Stimulated activated CD8-positive, alpha-beta memory T cell treated with anti-CD3 and anti-CD28 coated beads, Interleukin-15, amount 100 ng/mL, for 1 hour (primary cell): ENCODE measurements at regions not wholly inside any gene's neighbourhood (a gene's known extent, or its start where the extent isn't known, plus 50 kb on each side); places are given as distances from the start of the nearest gene placed in this dataset.

Experiments
- DNase-seq: peaks from one replicate; pipeline ENCODE4 v3.0.0-alpha.2; 2020; ENCODE audit warnings: low read depth

DNA sequence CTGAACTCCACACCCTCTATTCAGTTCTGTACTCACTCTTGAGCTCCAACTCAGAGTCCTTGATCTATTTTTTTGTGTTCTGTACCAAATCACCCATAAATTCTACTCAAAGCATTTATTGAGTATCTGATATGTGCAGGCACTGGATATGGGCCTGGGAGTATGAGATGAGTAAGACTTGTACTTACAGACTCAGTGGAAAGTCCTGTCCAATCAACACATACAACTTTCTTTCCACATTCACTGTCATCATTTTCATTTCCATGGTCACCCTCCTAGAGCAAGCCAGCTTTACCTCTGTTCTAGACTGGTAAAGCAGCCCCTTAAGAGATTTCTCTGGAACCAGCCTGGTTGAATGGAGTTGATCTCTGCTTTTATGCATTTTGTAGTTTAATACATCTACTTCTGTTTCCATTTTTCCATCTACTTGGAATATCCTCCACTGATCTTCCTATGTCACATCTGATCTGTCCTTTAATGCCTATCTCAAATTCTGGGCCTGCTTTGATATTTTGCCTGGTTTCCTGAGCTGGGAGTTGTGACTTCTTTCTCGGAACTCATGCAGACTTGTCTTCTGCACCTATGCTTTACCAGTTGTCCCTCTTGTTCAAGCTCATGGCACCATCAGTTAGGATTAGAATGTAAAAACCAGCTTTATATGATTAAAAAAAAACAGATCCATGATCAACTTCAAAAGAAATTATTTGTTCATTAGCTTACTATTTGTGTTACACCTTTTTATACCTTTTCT is 96.9 kb upstream of the GLS start:
- no peak for DNase-seq

DNA sequence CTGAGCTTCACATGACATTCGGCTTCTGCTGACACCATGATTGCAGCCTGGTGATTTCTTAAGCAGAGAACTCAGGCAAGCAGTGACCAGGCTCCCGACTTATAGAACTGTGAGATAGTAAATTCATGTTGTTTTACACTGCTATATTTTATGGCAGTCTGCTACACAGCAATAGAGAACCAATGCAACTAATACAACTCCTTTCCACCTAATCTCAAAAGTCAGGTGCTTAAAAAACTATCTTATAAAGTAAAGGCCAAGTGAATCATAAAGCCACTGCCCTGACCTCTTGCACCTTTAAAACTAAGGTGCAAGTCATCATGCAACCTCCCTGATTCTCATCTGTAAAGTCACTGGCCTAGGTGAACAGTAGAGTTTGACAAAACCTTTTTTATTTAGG is 95.3 kb upstream of the GLS start:
- no peak for DNase-seq

- no peak for DNase-seq
Measured at GRCh38 chr2:190786404-190787166, 94.0 kb upstream of the GLS start.

DNA sequence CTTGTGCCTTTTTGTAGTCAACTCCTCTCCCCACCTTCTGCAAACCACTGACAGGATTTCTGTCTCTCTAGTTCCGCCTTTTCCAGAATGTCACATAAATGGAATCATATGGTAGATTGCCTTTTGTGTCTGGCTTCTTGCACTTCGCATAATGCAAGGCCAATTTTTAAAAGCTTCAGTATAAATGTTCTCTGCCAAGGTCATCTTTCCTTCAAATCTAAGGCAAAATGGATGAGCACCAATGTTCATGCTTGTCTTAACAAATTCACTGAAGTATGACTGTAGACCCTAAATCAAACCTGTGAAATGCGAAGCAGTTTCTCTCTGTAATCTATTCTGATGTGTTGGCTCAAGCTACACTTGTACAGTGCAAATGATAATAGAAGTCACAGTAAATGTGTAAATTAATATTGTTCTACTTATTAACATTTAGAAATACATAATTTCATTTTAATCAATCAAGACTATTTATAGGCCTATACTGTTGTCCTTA is 92.8 kb upstream of the GLS start:
- no peak for DNase-seq

- no peak for DNase-seq
Measured at GRCh38 chr2:190789074-190790004, 91.3 kb upstream of the GLS start.

DNA sequence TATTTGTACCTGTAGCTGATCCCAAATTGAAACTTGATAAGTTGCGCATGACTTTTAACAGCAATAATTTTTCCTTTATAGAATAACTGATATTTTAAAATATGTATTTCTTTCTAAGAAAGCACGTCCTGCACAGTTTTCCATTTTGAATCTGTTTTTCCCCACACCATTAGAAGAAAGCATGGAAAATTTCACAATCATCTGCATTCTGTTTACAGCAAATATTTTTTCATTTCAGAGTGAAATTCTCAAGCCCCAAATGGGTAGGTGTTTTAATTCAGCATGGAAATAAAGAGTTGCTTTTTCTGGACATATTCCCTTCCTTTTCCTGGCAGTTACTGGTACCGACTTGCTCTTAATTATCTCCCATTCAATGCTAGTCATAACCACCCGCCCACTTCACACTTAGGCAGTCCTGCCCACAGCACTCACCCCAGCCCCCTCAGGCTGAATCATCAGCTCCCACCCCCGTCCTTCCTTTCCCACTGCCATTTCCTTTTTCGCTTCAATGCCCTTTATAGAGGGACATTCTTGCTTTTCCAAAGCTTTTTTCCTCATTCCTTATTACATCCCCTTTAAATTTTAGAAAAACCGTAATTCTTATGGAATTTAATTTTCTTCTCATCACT is 89.2 kb upstream of the GLS start:
- no peak for DNase-seq

DNA sequence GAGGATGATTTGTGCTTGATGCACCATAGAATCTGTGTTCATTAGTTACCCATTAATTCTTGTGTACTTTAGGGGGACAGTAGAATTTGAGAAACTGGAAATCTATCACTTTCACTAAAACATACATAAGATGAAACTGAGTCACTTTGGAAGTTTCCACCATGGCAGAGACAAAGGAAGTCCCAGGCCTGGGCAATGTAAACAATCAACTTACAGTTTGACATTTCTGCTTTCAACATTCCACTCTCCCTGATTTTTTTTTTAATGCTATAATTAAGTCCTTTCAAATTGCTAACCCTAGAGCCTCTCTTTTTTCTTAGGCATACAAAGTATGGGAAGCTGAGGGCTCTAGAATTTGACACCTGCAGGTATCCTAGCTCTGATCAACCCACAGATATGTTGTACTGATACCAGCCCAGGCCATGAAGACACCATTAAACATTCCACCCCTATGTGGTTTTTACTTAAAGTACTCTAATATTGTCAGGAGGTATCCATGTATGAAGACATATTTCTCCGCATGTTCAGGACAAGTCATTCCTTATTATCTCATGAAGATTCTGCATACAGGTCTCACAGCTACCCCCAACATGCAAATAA is 88.5 kb upstream of the GLS start:
- no peak for DNase-seq

GRCh38 chr2:190792956-190793888 is 87.4 kb upstream of the GLS start:
- no peak for DNase-seq

DNA sequence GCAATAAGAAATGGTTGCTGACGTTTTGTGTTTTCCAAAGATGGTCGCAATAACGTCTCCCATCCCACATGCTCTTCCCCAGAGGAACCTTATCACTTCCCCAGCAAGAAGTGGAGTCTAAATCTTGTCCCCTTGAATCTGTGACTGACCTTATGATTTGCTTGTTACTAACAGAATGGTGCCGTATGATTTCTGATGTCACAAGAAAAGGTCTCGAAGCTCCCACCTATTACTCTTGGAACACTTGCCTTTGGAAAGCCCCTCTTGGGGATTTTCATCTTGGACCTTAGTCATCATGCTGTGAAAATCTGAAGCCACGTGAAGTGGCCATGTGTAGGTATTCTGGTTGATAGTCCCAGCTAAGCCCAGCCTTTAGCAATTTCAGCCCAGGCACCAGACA is 86.2 kb upstream of the GLS start:
- no peak for DNase-seq

DNA sequence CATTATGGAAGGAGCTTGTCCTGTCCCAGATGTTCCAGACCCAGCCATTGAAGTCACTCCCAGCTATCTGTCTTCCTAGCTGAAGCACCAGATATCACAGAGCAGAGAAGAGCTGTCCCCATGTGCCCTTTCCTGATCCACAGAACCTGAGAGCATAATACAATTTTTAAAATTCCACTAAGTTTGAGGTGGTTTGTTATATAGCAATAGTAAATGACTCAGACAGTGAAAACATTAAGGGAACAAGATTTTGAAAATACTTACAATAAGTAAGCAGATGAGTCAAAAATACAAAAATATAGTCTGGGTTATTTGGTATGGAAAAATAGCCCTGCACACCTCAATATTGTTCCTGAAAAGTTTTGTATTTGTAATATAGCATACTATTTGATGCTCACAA is 85.8 kb upstream of the GLS start:
- no peak for DNase-seq

DNA sequence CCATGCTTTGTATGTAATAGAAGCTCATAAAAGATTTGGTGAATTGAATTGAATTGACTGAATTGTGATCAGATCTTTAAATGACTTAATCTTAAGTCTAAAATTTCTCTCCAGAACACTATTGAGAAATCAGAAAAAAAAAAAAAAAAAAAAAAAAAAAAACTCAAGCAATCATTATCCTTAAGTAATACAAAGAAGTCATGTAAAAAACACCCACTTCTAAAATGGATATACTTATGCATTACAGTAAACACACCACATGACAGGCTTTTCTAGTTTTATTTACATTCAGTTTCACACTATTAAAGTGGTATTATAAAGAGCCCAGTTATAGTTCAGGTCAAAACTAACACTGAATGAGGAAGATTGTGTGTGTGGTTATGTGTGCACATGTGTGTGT is 84.9 kb upstream of the GLS start:
- no peak for DNase-seq

GRCh38 chr2:190799999-190800398 is 80.6 kb upstream of the GLS start:
- no peak for DNase-seq

GRCh38 chr2:190800528-190800927 is 80.1 kb upstream of the GLS start:
- no peak for DNase-seq

- DNase-seq = no peak
Measured at GRCh38 chr2:190802129-190802528, 78.5 kb upstream of the GLS start.

DNA sequence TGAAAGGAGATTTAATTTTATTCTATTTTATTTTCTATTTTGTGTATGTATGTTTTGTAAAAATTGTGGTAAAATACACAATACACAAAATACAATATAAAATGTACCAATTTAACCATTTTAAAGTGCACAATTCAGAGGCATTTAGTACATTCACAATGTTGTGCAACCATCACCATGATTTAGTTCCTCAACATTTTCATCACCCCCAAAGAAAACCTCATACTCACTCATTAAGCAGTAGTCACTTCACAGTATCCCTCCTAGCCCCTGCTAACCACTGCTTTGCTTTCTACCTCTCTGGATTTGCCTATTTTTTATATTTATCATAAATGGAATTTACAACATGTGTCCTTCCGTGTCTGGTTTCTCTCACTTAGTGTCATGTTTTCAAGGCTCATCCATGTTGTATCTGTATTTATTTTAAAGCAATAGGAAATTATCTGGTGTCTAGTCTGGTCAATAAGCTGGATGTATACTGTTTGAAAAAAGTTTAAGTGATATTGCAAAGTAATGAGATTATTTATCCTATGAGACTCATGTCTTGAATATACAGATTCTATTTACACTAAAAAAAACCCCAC is 77.9 kb upstream of the GLS start:
- DNase-seq = no peak

- no peak for DNase-seq
Measured at GRCh38 chr2:190804182-190804795, 76.3 kb upstream of the GLS start.

DNA sequence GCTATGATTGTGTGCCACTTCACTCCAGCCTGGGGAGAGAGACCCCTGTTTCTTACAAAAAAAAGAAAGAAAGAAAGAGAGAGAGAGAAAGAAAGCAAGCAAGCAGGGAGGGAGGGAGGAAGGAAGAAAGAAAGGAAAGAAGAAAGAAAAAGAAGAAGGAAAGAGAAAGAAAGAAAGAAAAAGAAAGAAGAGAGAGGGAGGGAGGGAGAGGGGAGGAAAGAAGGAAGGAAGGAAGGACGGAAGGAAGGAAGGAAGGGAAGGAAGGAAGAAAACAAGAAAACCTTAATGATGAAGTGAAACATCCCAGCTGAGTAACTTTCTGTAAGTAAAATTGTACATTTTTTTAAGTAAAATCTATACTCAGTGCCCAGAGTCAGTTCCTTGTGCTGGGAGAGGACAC is 75.5 kb upstream of the GLS start:
- no peak for DNase-seq

DNA sequence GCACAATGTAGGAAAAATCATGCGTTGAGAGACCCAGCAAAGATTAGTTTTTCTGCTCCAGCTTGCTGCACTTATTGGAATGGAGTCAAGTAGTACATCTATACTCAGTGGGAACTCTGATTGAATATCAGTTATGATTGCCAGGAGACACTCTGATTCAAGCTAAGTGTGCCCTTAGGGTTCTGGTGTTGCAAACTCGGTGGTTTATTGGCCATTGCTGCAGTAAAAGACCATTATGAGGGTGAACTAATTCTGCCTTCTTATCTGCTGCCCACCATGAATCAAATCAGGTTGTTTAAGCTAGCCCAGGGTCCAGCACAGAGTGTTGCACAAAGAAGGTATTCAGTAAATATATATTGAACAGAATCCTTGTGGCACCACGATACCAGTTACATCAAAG is 74.8 kb upstream of the GLS start:
- DNase-seq = no peak

- DNase-seq = no peak
Measured at GRCh38 chr2:190807886-190808285, 72.7 kb upstream of the GLS start.
